Ovary (tissue), 3 donors: ENCODE measurements at regions not wholly inside any gene's neighbourhood (a gene's known extent, or its start where the extent isn't known, plus 50 kb on each side); places are given as distances from the start of the nearest gene placed in this dataset.

Source experiments
- EP300 ChIP-seq: sonication (generic); formaldehyde crosslinking; IDR thresholded peaks from one replicate; pipeline ENCODE4 v1.6.1; 2017; ENCODE audit warnings: antibody characterized with exemption
- POLR2A ChIP-seq: fragments of 450-650 bp; IDR thresholded peaks from one replicate; pipeline ENCODE4 v1.6.1; 2017; ENCODE audit warnings: antibody characterized with exemption, mild to moderate bottlenecking, moderate library complexity
- TF ChIP-seq, protein P1 (sequence below), 3 donors: fragments of 450-650 bp in 2 of 3; fragments of 200-600 bp in 1 of 3; IDR thresholded peaks; one replicate each; pipeline versions ENCODE4 v1.5.1 to v1.8.0; 2016 to 2022; ENCODE audit warnings: antibody characterized with exemption in 3 of 3, mild to moderate bottlenecking in 1 of 3
- donor health status: DM: no; HTN: no; CAD: no.

DNA sequence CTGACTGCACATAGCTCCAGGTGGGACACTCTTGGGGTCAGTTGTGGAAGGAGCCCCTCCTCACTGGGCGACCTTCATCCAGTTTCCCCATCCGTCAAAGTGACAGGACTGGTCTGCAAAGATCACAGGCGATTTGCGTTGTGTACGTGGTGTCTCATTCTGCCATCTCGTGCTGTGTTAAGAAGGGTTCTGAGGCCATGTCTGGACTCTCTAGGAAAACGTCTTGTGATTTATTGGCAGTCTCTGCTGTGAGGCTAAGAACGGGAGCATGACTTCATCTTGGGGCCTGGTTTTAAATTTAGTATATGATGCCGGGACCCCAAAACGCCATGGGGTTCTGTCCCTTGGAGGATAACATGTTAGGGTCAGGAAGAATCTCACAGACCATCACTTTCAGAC lies 65.2 kb upstream of the CIBAR2 start:
- TF ChIP-seq POLR2A (no peak), EP300 (no peak)
- TF ChIP-seq, protein P1, sequence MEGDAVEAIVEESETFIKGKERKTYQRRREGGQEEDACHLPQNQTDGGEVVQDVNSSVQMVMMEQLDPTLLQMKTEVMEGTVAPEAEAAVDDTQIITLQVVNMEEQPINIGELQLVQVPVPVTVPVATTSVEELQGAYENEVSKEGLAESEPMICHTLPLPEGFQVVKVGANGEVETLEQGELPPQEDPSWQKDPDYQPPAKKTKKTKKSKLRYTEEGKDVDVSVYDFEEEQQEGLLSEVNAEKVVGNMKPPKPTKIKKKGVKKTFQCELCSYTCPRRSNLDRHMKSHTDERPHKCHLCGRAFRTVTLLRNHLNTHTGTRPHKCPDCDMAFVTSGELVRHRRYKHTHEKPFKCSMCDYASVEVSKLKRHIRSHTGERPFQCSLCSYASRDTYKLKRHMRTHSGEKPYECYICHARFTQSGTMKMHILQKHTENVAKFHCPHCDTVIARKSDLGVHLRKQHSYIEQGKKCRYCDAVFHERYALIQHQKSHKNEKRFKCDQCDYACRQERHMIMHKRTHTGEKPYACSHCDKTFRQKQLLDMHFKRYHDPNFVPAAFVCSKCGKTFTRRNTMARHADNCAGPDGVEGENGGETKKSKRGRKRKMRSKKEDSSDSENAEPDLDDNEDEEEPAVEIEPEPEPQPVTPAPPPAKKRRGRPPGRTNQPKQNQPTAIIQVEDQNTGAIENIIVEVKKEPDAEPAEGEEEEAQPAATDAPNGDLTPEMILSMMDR (IDR thresholded peaks at IDR 0.05) = no peak
